ENCODE measurements at regions not wholly inside any gene's neighbourhood (a gene's known extent, or its start where the extent isn't known, plus 50 kb on each side); places are given as distances from the start of the nearest gene placed in this dataset.

DNA sequence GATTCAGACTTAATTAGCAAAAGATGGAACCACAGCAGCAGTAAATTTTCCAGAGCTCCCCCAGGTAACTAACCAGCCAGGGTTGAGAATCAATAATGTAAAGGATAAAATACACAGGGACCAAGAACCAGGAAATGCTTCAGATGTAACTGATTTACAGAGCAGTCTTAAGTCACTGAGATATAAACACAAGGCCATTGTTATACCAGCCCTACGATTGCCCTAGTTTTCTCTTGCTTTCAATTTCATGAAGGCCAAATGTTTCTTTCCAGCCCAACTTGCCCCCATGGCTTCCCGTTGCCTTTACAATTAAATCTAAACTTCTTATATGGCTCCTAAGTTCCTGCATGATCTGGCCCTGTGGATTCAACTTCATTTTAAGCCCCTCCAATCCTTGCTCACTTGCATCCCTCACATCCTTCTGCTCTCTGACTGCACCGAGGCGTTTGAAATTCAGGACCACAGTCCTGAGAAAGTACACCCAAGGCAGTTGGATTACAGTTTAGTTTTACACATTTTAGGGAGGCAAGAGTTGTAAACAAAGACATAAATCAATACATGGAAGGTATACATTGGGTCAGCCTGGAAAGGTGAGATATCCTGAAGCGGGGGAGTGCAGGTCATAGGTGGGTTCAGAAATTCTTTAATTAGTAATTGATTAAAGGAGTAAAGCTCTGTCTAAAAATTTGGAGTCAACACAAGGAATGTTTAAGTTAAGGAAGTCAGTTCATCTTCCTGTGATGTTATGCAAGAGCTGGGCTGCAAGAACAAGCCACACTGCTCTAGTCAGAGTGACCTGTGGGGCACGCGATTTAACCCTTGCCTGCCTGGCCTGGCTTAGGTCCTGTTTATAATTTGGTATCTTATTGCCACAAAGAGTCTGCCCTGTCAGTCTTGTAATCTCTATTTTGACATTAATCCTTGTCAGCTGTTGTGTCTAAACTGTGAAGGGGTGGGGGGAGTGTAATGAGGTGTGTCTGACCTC lies 69.9 kb upstream of the COG2 start:
- Histone ChIP-seq H3K36me3 (no peaks in the 10 kb centered on the region), H3K4me1 (peaks cover 0 to 12% (median 3%) of the 10 kb centered on the region in 4 donors), H3K27me3 (no peaks in the 10 kb centered on the region), H3K27ac (peak overlapping the region in 3 of 4 donors; percentile 48 to 78 (median 67)), H3K9me3 (no peaks in the 10 kb centered on the region), H3K4me3 (peak overlapping the region in 1 of 4 donors; percentile 17)
- TF ChIP-seq, protein P1, sequence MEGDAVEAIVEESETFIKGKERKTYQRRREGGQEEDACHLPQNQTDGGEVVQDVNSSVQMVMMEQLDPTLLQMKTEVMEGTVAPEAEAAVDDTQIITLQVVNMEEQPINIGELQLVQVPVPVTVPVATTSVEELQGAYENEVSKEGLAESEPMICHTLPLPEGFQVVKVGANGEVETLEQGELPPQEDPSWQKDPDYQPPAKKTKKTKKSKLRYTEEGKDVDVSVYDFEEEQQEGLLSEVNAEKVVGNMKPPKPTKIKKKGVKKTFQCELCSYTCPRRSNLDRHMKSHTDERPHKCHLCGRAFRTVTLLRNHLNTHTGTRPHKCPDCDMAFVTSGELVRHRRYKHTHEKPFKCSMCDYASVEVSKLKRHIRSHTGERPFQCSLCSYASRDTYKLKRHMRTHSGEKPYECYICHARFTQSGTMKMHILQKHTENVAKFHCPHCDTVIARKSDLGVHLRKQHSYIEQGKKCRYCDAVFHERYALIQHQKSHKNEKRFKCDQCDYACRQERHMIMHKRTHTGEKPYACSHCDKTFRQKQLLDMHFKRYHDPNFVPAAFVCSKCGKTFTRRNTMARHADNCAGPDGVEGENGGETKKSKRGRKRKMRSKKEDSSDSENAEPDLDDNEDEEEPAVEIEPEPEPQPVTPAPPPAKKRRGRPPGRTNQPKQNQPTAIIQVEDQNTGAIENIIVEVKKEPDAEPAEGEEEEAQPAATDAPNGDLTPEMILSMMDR (IDR thresholded peaks at IDR 0.05), result no peak
- no peak for TF ChIP-seq POLR2A (IDR thresholded peaks at IDR 0.05)
- DNase-seq, result peak in 2 of 3 donors; percentile 55

DNA sequence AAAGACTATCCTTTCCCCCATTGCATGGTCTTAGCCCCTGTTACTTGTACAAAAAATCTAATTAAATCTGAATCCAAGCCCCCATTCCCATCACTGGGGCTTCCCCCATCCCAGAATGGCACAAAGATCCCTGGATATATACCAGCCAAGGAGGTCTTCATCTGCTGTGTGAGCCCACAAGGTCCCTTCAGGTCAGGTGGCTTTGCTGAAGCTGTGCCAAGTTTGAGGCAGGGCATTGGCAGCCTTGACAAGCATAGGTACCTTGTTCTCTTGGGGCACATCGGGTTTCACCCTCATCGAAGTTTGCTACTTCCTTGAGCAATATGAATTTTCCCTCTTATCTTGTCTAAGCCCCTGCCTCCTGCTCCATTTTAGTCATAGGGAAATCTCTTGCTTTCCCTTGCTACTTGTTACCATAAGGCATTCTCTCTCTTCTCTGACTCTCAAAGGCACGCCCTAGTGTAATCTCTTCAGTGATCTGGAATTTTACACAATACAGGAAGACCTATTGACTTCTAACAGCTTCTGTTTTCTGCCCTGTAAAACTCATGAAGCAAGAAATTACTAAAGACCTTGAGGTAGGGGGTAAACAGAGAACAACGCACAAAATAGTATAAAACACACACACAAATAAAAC lies 71.4 kb upstream of the COG2 start:
- H3K9me3 ChIP-seq, result no peaks in the 10 kb centered on the region
- H3K27me3 ChIP-seq, result no peaks in the 10 kb centered on the region
- H3K4me3 ChIP-seq, result no peak overlapping the region
- no peaks in the 10 kb centered on the region for H3K36me3 ChIP-seq
- DNase-seq, result no peak
- peaks cover 0 to 12% (median 3%) of the 10 kb centered on the region in 4 donors for H3K4me1 ChIP-seq
- no peak for TF ChIP-seq POLR2A (IDR thresholded peaks at IDR 0.05)
- TF ChIP-seq, protein P1 (IDR thresholded peaks at IDR 0.05), result no peak
- H3K27ac ChIP-seq, result peak overlapping the region in 1 of 4 donors; percentile 10

DNA sequence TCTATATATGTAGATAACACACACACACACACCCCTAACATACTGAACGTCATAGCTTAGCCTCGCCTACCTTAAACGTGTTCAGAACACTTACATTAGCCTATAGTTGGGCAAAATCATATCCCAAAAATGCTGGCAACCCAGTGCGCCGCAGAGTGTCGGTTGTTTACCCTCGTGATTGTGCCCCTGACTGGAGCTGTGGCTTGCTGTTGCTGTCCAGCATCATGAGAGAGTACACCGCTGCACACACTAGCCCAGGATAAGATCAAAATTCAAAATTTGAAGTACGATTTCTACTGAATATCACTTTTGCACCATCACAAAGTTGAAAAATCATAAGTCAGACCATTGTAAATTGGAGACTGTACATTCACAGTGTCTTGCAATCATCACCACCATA lies 73.1 kb upstream of the COG2 start:
- no peaks in the 10 kb centered on the region for H3K27me3 ChIP-seq
- H3K36me3 ChIP-seq, result no peaks in the 10 kb centered on the region
- no peak for DNase-seq
- TF ChIP-seq, protein P1 (IDR thresholded peaks at IDR 0.05), result no peak
- TF ChIP-seq POLR2A (IDR thresholded peaks at IDR 0.05), result no peak
- H3K4me3 ChIP-seq, result no peak overlapping the region
- peaks cover 0 to 12% (median 3%) of the 10 kb centered on the region in 4 donors for H3K4me1 ChIP-seq
- H3K9me3 ChIP-seq, result no peaks in the 10 kb centered on the region
- H3K27ac ChIP-seq, result no peak overlapping the region

DNA sequence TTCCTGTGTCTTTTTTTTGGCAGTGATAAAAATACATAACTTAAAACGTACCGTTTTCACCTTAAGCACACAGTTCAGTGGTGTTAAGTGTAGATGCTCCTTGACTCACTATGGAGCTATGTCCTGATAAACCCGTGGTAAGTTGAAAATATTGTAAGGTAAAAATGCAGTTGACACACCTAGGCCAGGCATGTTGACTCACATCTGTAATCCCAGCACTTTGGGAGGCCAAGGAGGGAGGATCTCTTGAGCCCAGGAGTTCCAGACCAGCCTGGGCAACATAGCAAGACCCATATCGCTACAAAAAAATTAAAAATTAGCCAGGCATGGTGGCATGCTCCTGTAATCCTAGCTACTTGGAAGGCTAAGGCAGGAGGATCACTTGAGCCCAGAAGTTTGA lies 73.6 kb upstream of the COG2 start:
- H3K9me3 ChIP-seq, result no peaks in the 10 kb centered on the region
- peaks cover 0 to 12% (median 3%) of the 10 kb centered on the region in 4 donors for H3K4me1 ChIP-seq
- no peak for DNase-seq
- no peak overlapping the region for H3K4me3 ChIP-seq
- H3K27ac ChIP-seq, result no peak overlapping the region
- H3K36me3 ChIP-seq, result no peaks in the 10 kb centered on the region
- no peaks in the 10 kb centered on the region for H3K27me3 ChIP-seq
- TF ChIP-seq, protein P1 (IDR thresholded peaks at IDR 0.05), result no peak
- no peak for TF ChIP-seq POLR2A (IDR thresholded peaks at IDR 0.05)

DNA sequence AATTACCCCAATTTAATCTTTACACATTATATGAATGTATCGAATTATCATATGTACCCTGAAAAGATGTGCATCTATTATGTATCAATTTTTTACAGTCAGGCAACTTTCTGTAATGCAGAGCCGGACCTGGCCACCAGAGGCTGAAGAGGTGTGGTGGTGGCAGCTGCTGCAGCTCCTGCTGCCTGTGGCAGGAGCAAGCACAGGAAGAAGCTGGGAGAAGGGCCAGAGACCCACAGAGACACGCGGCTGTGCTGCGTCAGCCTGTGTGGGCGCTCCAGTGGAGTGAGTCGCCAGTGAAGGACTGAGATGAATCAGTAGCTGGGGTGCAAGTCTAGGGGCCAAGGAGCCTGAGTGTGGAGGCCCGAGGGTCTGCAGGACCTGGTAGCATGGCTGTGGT lies 74.3 kb upstream of the COG2 start:
- Histone ChIP-seq H3K9me3 (no peaks in the 10 kb centered on the region), H3K4me1 (peaks cover 0 to 8% (median 3%) of the 10 kb centered on the region in 4 donors), H3K27ac (no peak overlapping the region), H3K36me3 (no peaks in the 10 kb centered on the region), H3K4me3 (no peak overlapping the region), H3K27me3 (no peaks in the 10 kb centered on the region)
- TF ChIP-seq, protein P1 (IDR thresholded peaks at IDR 0.05), result peak in 3 of 6 experiments; percentile 55 to 70 (median 60)
- no peak for TF ChIP-seq POLR2A (IDR thresholded peaks at IDR 0.05)
- peak in 1 of 3 donors; percentile 60 for DNase-seq
